H1 (cell line): ENCODE measurements at regions not wholly inside any gene's neighbourhood (a gene's known extent, or its start where the extent isn't known, plus 50 kb on each side); places are given as distances from the start of the nearest gene placed in this dataset.

Experiments
- CEBPB ChIP-seq: IDR thresholded peaks from 2 replicates; pipeline ENCODE4 v1.6.1; 2012; ENCODE audit warnings: low read depth, low read length
- CHD7 ChIP-seq: fragments of 300-600 bp; sonication (generic); IDR thresholded peaks from 2 replicates; pipeline ENCODE4 v1.7.1; 2012; ENCODE audit warnings: low read length, moderate library complexity, mild to moderate bottlenecking, inconsistent platforms; ENCODE audit not compliant: insufficient replicate concordance
- CREB1 ChIP-seq: IDR thresholded peaks from 2 replicates; pipeline ENCODE4 v1.6.1; 2012; ENCODE audit warnings: inconsistent platforms
- GABPA ChIP-seq: IDR thresholded peaks from 2 replicates; pipeline ENCODE4 v1.6.1; 2011; ENCODE audit warnings: mild to moderate bottlenecking, low read length, moderate library complexity, borderline replicate concordance; ENCODE audit not compliant: insufficient read depth
- POLR2AphosphoS5 ChIP-seq: IDR thresholded peaks from 2 replicates; pipeline ENCODE4 v1.6.1; 2011; ENCODE audit warnings: low read depth, low read length
- RAD21 ChIP-seq, 2 experiments: IDR thresholded peaks in 1 of 2; conservative IDR thresholded peaks in 1 of 2; 2 replicates each; pipeline ENCODE4 v1.6.1; 2011; ENCODE audit warnings: low read depth in 2 of 2, low read length in 2 of 2, improper control_type of control experiment in 1 of 2, inconsistent platforms in 1 of 2, mild to moderate bottlenecking in 1 of 2, moderate library complexity in 1 of 2
- SIRT6 ChIP-seq: IDR thresholded peaks from one replicate; pipeline ENCODE4 v1.7.1; 2012; ENCODE audit warnings: low read length, inconsistent platforms
- TEAD4 ChIP-seq: IDR thresholded peaks from 2 replicates; pipeline ENCODE4 v1.6.1; 2012; ENCODE audit warnings: low read depth, low read length, inconsistent platforms, mixed read lengths
- YY1 ChIP-seq: IDR thresholded peaks from 2 replicates; pipeline ENCODE4 v1.6.1; 2011; ENCODE audit warnings: low read depth, mild to moderate bottlenecking, low read length

GRCh38 chr7:35906191-35906908 lies 105.5 kb downstream of the SEPTIN7 start (continued):
- no peak for TF ChIP-seq CHD7
- no peak for TF ChIP-seq TEAD4
- 0 out of 2 replicates have a peak, but pooled peaks have one; percentile 11 for TF ChIP-seq YY1
- no peak for TF ChIP-seq GABPA
- TF ChIP-seq SIRT6: no peak
- TF ChIP-seq CEBPB: no peak
- peak; percentile 92 to 95 for TF ChIP-seq RAD21 (IDR thresholded peaks at IDR 0.05 in 1 of 2, conservative IDR thresholded peaks at IDR 0.05 in 1 of 2; ENCODE audit: low read depth in 2 of 2, low read length in 2 of 2)
- TF ChIP-seq POLR2AphosphoS5: 0 out of 2 replicates have a peak, but pooled peaks have one; percentile 38
- TF ChIP-seq CREB1: no peak
